ENCODE measurements at regions not wholly inside any gene's neighbourhood (a gene's known extent, or its start where the extent isn't known, plus 50 kb on each side); places are given as distances from the start of the nearest gene placed in this dataset.

DNA sequence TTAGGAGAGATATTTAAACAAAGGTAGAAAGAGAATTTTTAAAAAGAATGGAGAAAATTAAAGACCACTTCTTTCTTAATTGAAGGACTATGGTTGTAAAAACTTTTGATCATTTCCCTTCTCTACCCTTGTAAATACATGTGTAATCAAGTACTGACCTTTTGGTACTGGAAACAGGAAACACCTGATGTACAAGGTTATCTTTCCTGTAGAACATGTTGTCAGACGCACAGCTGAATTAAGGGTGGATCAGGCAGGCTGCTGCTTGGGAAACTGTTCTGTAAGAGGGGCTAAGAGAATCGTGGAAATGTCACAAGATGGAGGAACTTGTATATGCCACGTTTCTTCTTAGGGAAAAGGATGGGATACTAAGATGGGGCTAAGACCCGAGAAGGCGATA lies 341.6 kb downstream of the ZNF608 start:
- TF ChIP-seq, protein P1, sequence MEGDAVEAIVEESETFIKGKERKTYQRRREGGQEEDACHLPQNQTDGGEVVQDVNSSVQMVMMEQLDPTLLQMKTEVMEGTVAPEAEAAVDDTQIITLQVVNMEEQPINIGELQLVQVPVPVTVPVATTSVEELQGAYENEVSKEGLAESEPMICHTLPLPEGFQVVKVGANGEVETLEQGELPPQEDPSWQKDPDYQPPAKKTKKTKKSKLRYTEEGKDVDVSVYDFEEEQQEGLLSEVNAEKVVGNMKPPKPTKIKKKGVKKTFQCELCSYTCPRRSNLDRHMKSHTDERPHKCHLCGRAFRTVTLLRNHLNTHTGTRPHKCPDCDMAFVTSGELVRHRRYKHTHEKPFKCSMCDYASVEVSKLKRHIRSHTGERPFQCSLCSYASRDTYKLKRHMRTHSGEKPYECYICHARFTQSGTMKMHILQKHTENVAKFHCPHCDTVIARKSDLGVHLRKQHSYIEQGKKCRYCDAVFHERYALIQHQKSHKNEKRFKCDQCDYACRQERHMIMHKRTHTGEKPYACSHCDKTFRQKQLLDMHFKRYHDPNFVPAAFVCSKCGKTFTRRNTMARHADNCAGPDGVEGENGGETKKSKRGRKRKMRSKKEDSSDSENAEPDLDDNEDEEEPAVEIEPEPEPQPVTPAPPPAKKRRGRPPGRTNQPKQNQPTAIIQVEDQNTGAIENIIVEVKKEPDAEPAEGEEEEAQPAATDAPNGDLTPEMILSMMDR (IDR thresholded peaks at IDR 0.05), result no peak
- no peak for TF ChIP-seq POLR2A (IDR thresholded peaks at IDR 0.05)

All from uterus (tissue), 2 donors.